GM18867 (cell line): ENCODE measurements at regions not wholly inside any gene's neighbourhood (a gene's known extent, or its start where the extent isn't known, plus 50 kb on each side); places are given as distances from the start of the nearest gene placed in this dataset.

Source experiments
- ATAC-seq: cut with Tn5 transposase; IDR thresholded peaks from one replicate; pipeline ENCODE4 v1.9.1; 2021; ENCODE audit warnings: mild to moderate bottlenecking, moderate library complexity; ENCODE audit not compliant: unreplicated experiment

GRCh38 chr18:72100465-72101004 lies 443.6 kb downstream of the CBLN2 start:
- no peak for ATAC-seq

- no peak for ATAC-seq
Measured at GRCh38 chr18:72091369-72091768, 452.8 kb downstream of the CBLN2 start.

GRCh38 chr18:72089432-72089831 lies 454.7 kb downstream of the CBLN2 start:
- ATAC-seq, result no peak

- no peak for ATAC-seq
Measured at GRCh38 chr18:72086421-72086820, 457.7 kb downstream of the CBLN2 start.

- ATAC-seq, result no peak
Measured at GRCh38 chr18:72075040-72075439, 469.1 kb downstream of the CBLN2 start.

- ATAC-seq, result no peak
Measured at GRCh38 chr18:72063001-72063400, 481.1 kb downstream of the CBLN2 start.

- ATAC-seq, result no peak
Measured at GRCh38 chr18:72058851-72059250, 485.3 kb downstream of the CBLN2 start.

- ATAC-seq, result no peak
Measured at GRCh38 chr18:72056171-72056570, 488.0 kb downstream of the CBLN2 start.

- no peak for ATAC-seq
Measured at GRCh38 chr18:72041313-72042032, 502.7 kb downstream of the CBLN2 start.

GRCh38 chr18:72013427-72013850 lies 530.7 kb downstream of the CBLN2 start:
- ATAC-seq, result no peak

GRCh38 chr18:71998547-71999097 lies 545.5 kb downstream of the CBLN2 start:
- ATAC-seq, result no peak

GRCh38 chr18:71995904-71996465 lies 548.2 kb downstream of the CBLN2 start:
- ATAC-seq, result no peak

GRCh38 chr18:71994273-71994672 lies 549.9 kb downstream of the CBLN2 start:
- no peak for ATAC-seq

GRCh38 chr18:71989616-71990015 lies 554.5 kb downstream of the CBLN2 start:
- ATAC-seq, result no peak

GRCh38 chr18:71986351-71987050 lies 557.6 kb downstream of the CBLN2 start:
- ATAC-seq, result no peak

- ATAC-seq, result no peak
Measured at GRCh38 chr18:71976744-71977143, 567.4 kb downstream of the CBLN2 start.

GRCh38 chr18:71966791-71967190 lies 577.4 kb downstream of the CBLN2 start:
- no peak for ATAC-seq

- ATAC-seq, result no peak
Measured at GRCh38 chr18:71958605-71959004, 585.5 kb downstream of the CBLN2 start.

GRCh38 chr18:71951001-71951400 lies 593.1 kb downstream of the CBLN2 start:
- no peak for ATAC-seq

GRCh38 chr18:71942433-71942832 lies 601.7 kb downstream of the CBLN2 start:
- no peak for ATAC-seq

GRCh38 chr18:71939483-71939882 lies 604.7 kb downstream of the CBLN2 start:
- no peak for ATAC-seq

GRCh38 chr18:71936744-71937143 lies 607.4 kb downstream of the CBLN2 start:
- ATAC-seq, result no peak
